GM18505 (cell line): ENCODE measurements at regions not wholly inside any gene's neighbourhood (a gene's known extent, or its start where the extent isn't known, plus 50 kb on each side); places are given as distances from the start of the nearest gene placed in this dataset.
"Not testable (repeated sequence)": the region's sequence is repeated elsewhere in the genome, so short reads cannot be mapped to it uniquely, and the experiment has no call there.

Experiments used
- ATAC-seq: cut with Tn5 transposase; IDR thresholded peaks from one replicate; pipeline ENCODE4 v1.9.1; 2021; ENCODE audit not compliant: unreplicated experiment
- POLR2A ChIP-seq: IDR thresholded peaks from 4 replicates; pipeline ENCODE4 v1.6.1; 2011; ENCODE audit warnings: borderline replicate concordance; ENCODE audit not compliant: insufficient read depth, insufficient read length; ENCODE audit errors: extremely low read depth

- ATAC-seq = no peak
- no peak for TF ChIP-seq POLR2A
Observed at GRCh38 chr14:21807975-21808374, 134.4 kb upstream of the OR4E1 start.

GRCh38 chr14:21804981-21805380, 131.4 kb upstream of the OR4E1 start:
- no peak for ATAC-seq

GRCh38 chr14:21802441-21802840, 128.8 kb upstream of the OR4E1 start:
- TF ChIP-seq POLR2A = no peak
- ATAC-seq = no peak

More at GRCh38 chr14:21804981-21805380, 131.4 kb upstream of the OR4E1 start:
- no peak for TF ChIP-seq POLR2A

- no peak for TF ChIP-seq POLR2A
- ATAC-seq = no peak
Observed at GRCh38 chr14:21796916-21797315, 123.3 kb upstream of the OR4E1 start.

GRCh38 chr14:21795456-21795855, 121.8 kb upstream of the OR4E1 start:
- no peak for ATAC-seq
- TF ChIP-seq POLR2A = no peak

GRCh38 chr14:21791749-21792148, 118.1 kb upstream of the OR4E1 start:
- no peak for ATAC-seq
- no peak for TF ChIP-seq POLR2A

- not testable (repeated sequence) for ATAC-seq
Observed at GRCh38 chr14:21788687-21789086, 115.1 kb upstream of the OR4E1 start.

- not testable (repeated sequence) for ATAC-seq
Observed at GRCh38 chr14:21787242-21787641, 113.6 kb upstream of the OR4E1 start.

GRCh38 chr14:21781543-21781942, 107.9 kb upstream of the OR4E1 start:
- ATAC-seq = no peak
- TF ChIP-seq POLR2A = no peak

- TF ChIP-seq POLR2A = no peak
- no peak for ATAC-seq
Observed at GRCh38 chr14:21780429-21781084, 106.9 kb upstream of the OR4E1 start.

- no peak for TF ChIP-seq POLR2A
- ATAC-seq = no peak
Observed at GRCh38 chr14:21771671-21772070, 98.1 kb upstream of the OR4E1 start.

- no peak for TF ChIP-seq POLR2A
- ATAC-seq = no peak
Observed at GRCh38 chr14:21768875-21769257, 95.2 kb upstream of the OR4E1 start.

GRCh38 chr14:21768116-21768874, 94.7 kb upstream of the OR4E1 start:
- no peak for ATAC-seq
- no peak for TF ChIP-seq POLR2A

GRCh38 chr14:21760360-21760759, 86.7 kb upstream of the OR4E1 start:
- ATAC-seq = not testable (repeated sequence)
